Renal cortical epithelial cell (primary cell): ENCODE measurements at regions not wholly inside any gene's neighbourhood (a gene's known extent, or its start where the extent isn't known, plus 50 kb on each side); places are given as distances from the start of the nearest gene placed in this dataset.
"Not testable (repeated sequence)": the region's sequence is repeated elsewhere in the genome, so short reads cannot be mapped to it uniquely, and the experiment has no call there.

Experiments used
- DNase-seq: peaks from one replicate; pipeline ENCODE4 v3.0.0-alpha.2; 2011; ENCODE audit warnings: low read depth

DNA sequence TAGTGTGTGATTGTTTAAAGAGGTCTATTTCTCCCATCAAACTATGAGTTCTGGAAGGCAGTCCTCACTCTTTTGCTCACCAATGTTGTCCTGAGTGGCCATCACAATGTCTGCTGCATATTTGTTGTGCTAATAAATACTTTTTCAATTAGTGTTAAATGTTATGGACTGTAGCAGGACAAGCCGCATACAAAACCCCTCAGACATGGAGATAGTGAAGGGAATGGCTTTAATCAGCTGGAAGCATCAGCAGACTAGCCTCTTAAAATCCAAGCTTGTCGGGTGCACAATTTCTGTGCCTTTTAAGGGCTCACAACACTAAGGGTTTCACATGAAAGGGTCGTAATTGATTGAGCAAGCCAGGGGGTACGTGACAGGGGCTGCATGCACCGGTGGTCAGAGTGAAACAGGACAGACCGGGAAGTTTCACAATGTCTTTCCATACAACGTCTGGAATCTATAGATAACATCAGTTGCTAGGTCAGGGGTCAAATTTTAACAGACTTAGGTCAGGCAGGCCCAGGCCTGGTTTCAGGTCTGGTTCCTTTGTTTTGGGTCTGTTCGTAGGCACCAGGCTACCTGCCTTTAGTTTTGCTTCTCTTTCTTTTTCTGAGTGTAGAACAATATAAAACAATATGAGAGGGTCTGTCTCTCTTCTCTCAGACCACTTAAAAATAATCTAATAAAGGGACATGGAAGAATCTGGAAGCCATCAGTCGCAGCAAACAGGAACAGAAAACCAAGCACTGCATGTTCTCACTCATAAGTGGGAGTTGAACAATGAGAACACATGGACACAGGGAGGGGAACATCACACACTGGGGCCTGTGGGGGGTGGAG is 327.6 kb upstream of the HTR1E start:
- no peak for DNase-seq

DNA sequence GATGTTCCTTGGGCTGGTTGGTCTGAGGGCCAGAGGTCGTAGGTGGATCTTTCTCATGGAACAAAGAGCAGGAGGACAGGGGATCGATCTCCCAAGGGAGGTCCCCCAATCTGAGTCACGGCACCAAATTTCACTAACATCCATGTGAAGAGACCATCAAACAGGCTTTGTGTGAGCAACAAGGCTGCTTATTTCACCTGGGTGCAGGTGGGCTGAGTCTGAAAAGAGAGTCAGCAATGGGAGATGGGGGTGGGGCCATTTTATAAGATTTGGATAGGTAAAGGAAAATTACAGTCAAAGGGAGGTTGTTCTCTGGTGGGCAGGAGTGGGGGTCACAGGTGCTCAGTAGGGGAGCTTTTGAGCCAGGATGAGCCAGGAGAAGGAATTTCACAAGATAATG is 334.0 kb upstream of the HTR1E start:
- DNase-seq = not testable (repeated sequence)

DNA sequence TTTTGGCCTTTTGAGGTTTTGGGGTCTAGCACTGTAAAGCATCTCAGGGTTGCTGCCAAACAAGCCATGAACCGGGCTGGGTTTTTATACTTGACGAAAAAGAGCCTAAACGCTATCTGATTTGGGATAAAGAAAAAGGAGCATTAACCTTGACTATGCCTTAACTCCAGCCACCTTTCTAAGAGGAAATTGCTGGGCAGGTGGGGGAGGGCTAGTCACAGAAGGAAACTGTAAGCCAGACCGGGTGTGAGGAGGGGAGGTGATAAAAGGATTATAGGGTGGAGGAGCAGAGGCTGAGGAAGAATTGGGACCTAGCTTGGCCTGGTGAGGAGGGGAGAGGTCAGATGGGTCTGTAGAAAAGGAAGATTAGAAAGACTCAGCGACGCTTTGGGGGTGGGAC is 335.2 kb upstream of the HTR1E start:
- DNase-seq = not testable (repeated sequence)

DNA sequence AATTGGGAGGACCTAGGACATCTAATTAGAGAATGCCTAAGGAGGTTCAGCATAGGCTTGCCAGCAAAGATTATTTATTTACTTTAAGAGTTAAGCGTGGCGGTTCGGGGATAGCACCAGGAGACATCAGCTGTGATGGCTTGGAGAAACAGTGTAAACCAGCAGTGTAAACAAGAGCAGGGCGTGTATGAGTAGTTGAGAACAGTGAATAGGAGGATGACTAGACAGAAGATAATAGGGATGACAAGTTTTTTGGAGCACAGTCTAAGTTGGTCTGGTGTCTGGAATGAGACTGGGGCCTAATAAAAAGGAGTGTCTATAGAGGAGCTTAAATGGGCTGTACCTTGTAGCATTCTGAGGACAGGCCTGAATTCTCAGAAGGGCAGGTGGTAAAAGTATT is 338.4 kb upstream of the HTR1E start:
- DNase-seq = not testable (repeated sequence)

DNA sequence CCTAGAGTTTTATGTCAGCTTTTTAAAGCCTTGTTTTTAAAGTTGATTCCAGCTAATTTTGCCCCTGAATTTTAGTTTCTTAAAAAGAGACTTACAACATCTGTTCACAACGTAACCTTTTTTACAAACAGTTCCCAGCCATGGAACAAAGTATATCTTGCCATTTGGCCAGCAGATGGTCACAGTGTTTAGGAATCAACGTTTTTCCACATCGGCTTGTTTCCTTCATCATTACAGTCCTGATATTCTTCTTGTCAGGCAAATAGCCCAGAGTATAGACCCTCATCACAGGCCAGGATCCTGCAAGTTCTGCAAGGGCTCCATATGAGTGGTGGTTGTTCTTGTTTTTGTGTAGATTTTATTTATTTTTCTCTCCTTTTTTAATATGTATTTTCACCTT is 341.7 kb upstream of the HTR1E start:
- no peak for DNase-seq

DNA sequence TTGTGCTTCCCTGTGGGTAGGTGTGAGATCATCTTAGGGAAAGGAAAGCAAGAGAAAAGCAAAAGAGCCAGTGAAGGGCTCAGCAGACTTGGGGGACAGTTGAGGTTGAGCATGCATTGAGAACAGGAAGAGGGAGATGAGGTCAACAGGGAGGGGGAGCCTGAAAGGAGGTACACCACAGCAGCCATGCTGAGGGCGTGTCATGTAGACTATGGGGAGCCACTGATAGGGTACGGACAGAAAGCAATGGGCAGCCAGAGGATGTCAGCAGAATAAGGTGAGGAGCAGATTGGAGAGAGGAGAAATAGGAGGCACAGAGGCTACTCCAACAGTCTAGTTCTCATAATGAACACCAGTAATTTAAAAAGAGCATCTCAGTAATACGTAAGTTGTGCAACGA is 351.1 kb upstream of the HTR1E start:
- DNase-seq = no peak

DNA sequence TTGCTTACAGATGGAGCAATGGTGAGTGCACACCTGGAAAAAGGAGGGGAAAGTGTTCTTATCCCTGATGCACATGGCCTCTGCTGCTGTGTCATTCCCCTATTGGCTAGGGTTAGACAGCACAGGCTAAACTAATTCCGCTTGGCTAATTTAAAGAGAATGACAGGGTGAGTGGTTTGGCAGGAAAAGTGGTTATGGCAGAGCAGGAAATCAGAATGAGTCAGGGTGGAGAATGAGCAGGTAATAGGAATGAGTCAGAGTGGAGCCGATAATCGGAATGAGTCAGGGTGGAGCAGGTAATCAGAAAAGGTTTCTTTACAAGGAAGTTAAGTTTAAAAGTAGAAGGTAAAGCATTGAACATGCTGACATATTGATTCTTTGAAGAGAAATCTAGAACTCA is 355.5 kb upstream of the HTR1E start:
- peak; percentile 7 for DNase-seq

DNA sequence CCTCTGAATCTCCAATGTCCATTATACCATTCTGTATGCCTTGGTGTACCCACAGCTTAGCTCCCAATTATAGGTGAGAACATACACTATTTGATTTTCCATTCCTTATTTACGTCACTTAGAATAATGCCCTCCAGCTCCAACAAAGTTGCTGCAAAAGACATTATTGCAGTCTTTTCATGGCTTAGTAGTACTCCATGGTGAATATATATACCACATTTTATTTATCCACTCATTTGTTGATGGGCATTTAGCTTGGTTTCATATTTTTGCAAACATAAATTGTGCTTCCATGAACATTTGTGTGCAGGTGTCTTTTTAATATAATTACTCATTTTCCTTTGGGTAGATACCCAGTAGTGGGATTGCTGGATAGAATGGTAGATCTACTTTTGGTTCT is 374.1 kb upstream of the HTR1E start:
- DNase-seq = no peak

DNA sequence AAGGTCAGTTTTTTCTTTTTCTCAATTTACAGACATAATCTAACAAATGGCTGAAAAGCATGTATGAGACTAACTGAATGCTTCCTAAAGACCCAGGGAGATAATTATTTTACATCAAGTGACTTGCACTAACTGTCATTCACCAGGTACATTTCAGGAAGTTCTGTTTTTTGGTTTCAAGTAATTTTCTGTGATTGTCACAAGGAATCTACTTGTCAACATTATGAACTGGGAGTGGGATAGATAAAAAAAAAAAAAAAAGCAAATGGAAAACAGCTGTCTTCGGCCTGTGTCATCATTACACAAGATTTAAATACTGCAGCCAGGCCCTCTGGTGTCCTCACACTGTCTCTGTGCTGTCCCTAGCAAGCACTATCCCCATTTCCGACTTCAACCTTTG is 379.0 kb upstream of the HTR1E start:
- no peak for DNase-seq

DNA sequence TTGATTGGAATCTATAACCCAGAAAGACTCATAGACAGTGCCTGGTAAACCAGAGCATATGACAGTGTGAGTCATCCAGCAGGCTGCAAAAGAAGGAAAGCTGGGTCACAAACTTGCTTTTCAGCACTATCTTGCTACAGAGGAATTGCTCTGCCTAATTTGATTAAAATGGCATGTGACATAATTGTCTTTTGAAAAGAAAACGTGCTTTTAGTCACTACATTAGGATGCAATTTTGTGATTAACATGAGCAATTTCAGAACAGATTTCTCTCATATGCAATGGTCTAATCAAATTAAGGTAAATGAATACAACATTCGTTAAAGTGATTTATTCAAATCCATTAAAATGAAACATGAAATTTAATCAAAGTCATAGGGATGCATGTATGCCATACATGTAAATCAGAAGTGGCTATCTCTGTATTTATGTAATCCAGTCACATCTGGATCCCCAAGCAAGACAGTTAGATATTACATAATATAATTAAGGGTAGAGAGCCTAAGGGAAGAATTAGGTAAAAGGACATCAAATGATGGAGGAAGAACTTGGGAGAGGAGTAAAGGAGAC is 400.0 kb upstream of the HTR1E start:
- no peak for DNase-seq

DNA sequence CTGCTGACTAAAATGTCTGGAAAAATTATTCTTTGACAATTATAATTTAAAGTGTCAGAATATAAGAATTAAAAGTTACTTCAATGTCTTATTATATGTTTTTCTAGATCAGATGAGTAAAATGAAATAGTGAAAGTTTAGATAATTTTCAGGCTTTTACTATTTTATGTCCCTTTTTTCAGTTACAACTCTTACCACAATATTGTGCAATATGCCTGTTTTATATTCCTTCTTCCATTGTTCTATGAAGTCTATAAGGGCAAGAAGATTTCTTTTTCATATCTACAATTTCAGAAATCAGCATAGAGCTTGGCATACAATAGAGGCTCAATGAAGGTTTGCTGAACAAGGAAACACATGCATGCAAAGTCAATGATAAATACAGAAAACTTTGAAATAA is 401.2 kb upstream of the HTR1E start:
- DNase-seq = no peak

DNA sequence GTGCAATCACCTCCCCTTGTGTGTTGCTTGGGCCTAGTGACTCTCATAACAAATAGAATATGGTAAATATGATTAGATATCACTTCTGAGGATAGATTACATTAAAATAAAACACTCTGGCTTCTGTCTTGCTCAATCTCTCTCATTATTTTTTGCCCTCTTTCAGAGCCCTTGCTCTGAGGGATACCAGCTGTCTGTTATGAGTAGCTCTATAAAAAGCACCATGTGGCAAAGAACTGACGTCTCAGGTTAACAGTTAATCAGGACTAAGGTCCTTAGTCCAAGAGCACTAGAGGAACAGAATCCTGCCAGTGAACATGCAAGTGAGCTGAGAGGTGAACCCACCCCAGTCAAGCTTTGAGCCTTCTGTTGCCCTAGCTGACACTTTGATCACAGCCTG is 402.2 kb upstream of the HTR1E start:
- no peak for DNase-seq

DNA sequence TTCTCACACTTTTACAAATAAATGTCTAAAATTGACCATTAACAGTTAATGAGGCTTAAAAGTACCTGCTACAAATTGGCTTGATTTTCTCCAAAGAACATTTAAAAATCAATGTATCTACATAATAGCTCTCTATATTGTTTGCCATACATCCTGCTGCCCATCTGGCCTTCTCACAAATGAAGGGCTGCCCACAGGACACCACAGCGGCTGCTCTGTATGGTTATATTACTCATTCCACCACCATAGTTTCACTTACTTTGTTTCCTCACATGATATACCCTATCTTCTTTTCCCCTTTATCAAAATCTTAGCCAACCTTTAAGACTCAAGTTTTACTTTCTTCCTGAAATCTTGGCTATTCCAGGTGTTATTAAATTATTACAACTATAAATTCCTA is 407.7 kb upstream of the HTR1E start:
- DNase-seq = no peak

DNA sequence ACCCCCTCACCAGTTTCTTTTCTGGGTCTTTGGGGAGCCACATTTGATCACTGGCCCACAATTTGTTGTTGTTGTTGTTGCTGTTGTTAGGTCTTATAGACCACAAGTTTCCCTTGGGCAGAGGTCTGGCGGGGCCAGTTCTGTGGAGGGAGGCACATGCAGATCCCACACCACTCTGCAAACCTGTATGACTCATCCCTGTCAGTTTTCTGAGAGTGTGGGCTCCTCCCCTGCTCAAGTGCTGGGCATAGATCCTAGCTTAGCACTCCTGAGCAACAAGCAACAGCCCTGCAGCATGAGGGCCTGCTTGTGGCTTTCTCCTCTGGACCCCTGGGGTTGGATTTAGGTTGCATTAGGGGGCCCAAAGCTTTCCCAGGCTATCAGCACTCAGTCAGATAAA is 411.1 kb upstream of the HTR1E start:
- no peak for DNase-seq

DNA sequence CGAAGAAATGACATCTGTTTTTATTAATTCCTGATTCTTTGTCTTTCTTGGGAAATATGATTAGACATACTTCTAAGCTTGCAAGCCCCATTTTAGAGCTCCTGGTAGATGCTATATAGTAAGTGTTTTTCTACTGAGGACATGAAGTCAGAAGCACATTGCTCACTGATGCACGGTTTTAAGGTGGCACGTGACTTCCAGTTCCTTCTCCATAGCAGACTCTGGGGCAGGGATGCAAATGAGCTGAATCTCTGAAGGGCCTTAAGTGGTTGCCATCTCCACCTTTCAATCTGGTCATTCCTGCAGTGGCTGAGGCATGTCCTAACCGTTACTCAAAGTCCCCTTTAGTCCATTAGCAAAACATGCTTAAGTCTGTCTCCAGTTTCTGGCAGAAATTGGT is 421.2 kb upstream of the HTR1E start:
- DNase-seq = no peak

DNA sequence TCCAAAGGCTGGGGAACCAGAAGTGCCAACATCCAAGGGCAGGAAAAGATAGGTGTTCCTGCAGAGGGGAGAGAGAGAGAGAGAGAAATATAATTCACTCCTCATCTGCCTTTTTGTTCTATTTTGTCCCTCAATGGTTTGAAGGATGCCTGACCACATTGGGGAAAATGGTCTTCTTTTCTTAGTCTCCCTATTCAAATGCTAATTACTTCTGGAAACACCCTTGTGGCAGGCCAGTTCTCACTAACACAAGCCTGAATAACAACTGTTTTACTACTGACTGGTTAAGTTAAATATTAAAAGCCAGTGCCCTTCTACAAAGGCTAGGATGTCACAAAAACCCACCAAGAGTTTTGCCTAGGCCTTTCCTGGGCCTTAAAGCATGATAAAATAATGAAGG is 425.4 kb upstream of the HTR1E start:
- no peak for DNase-seq

DNA sequence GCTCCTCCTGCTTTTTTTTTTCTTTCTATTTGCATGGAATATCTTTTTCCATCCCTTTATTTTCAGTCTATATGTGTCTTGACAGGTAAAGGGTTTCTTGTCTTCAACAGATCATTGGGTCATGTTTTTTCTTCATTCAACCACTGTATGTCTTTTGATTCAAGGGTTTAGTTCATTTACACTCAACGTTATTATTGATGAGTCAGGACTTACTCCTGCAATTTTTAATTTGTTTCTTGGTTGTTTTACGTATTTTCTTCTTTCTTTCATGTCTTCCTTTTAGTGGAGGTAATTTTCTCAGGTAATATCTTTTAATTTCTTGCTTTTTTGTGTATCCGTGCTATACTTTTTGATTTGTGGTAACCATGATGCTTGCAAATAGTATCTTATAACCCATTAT is 429.1 kb upstream of the HTR1E start:
- DNase-seq = no peak

DNA sequence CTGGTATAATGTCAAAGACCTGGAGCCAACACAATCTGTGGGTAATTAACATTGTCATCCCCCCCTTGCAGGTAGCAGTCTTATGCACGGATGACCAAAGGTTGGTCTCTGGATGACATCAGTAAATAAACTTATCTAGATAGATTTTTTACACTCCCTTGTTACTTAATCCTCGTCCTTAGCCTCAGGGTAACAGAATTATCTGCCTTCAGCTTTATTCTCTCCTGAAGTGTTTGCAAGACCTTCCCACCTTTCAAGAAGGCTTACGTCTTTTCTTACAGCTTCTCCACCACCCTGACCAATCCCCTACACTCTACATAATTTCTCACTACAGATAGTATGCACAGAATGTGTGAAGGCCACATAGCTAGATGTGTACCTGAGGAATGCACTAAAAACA is 434.8 kb upstream of the HTR1E start:
- DNase-seq = no peak

DNA sequence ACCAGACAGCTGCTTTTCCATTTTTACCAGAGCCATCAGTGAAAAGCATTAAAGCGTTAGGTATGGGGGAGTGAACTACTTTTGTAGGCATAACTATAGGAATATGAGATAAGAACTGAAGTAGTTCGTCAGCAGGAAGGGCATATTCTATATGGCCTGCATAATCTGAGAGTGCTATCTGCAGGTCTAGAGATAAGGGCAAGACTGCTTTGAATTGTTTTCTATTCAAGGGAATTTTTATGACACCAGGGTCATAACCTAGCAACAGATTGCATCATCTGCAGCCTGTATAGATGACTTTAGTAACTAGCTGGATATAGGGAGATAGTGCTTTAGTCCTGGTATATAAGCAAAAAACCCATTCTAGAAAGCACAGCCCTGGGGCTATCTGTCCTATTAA is 437.3 kb upstream of the HTR1E start:
- DNase-seq = no peak

DNA sequence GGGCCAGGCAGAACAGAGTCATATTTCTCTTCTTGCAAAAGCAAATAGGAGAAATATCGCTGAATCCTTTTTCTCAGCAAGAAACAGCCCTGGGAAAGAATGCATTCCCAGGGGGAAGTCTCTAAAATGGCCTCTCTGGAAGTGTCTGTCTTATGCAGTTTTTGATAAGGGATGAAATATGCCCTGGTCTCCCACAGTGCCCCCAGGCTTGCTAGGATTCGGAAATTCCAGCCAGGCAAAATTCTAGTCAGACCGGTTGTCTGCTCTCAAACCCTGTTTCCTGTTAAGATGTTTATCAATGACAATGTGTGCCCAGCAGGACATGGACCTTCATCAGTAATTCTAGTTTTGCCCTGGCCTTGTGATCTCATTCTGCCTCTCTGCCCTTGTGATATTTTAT is 448.3 kb upstream of the HTR1E start:
- not testable (repeated sequence) for DNase-seq

DNA sequence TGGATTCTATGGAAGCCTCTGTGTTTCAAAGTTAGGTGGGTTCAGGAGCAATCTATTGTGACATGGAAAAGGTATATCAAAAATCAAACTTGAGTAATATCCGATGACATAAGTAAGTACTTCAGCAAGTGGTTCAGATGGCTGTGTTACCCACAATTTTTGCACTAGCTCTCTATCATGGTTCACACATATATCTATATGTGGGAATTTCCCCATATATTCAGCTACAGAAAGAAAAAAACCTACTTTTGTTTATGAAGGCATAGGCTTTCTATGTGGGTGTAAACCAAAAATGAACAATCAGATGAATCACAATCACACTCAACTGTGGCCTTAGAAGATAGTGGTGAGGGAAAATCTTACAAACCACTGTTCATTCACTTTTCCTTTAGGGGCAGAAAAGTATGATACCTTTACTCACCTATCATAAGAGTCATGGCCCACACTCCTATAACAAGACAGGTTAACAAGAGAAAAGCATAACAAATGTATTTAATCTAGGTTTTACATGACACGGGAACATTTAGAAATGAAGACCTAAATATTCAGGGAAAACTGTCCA is 449.6 kb upstream of the HTR1E start:
- no peak for DNase-seq

DNA sequence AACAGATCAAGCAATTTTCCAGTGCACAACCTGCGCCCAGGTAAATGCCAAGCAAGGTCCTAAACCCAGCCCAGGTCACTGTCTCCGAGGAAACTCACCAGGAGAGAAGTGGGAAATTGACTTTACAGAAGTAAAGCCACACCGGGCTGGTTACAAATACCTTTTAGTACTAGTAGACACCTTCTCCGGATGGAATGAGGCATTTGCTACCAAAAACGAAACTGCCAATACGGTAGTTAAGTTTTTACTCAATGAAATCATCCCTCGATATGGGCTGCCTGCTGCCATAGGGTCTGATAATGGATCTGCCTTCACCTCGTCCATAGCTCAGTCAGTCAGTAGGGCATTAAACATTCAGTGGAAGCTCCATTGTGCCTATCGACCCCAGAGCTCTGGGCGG is 459.0 kb upstream of the HTR1E start:
- not testable (repeated sequence) for DNase-seq

DNA sequence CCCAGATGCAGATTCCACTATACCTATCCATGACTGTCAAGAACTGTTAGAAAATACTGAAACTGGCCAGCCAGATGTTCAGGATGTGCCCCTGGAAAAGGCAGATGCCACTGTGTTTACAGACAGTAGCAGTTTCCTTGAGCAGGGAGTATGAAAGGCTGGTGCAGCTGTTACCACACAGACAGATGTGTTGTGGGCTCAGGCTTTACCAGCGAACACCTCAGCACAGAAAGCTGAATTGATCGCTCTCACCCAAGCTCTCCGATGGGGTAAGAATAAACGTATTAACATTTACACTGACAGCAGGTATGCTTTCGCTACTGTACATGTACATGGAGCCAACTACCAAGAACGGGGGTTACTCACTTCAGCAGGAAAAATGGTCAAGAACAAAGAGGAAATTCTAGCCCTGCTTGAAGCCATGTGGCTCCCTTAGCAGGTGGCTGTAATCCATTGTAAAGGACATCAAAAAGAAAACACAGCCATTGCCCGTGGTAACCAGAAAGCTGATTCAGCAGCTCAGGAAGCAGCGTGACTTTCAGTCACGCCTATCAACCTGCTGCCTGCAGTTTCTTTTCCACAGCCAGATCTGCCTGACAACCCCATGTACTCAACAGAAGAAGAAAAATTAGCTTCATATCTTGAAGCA is 459.7 kb upstream of the HTR1E start:
- no peak for DNase-seq
